ENCODE measurements at regions not wholly inside any gene's neighbourhood (a gene's known extent, or its start where the extent isn't known, plus 50 kb on each side); places are given as distances from the start of the nearest gene placed in this dataset.
"Not testable (repeated sequence)": the region's sequence is repeated elsewhere in the genome, so short reads cannot be mapped to it uniquely, and the experiment has no call there.

- DNase-seq (ENCODE audit: low spot score): no peak
Measured at GRCh38 chr5:101364469-101364868, 461.4 kb upstream of the ST8SIA4 start.

- no peak for DNase-seq (ENCODE audit: low spot score)
Measured at GRCh38 chr5:101362067-101362466, 459.0 kb upstream of the ST8SIA4 start.

DNA sequence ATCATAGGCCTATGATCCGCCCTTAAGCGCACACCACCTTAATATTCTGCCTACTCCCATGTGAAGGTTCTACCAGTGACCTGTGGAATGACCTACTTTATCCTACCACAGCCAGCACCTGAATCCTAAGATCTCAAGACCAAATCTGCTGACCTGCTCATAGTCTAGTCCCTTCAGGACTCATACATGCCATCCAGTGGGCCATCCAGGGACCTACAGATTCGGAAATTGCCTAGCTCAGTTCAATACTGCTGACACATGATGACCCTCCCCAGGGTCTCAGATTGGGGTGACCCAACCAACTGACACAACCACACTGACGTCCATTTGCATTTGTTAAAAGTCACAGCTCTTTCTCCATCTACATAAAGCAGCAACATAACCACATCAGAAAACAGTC lies 443.8 kb upstream of the ST8SIA4 start:
- DNase-seq (ENCODE audit: low spot score): no peak

DNA sequence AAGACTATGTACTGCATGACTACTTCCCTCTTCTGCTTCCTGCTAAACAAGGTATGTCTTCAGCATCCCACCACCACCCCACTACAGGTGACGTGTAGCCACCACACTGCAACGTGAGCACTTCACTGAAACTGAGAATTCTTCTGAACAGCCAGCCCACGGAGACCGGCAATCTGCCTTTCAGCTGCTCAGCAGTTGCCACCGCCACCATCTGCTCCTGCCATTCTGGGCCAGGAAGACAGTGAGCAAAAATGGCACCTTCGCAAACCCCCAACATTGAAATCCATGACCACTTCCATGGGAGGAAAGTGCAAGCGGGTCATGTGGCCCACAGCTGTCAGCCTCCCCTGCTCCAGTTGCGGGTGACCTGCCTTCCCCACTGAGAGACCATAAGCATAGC lies 443.4 kb upstream of the ST8SIA4 start:
- no peak for DNase-seq (ENCODE audit: low spot score)

DNA sequence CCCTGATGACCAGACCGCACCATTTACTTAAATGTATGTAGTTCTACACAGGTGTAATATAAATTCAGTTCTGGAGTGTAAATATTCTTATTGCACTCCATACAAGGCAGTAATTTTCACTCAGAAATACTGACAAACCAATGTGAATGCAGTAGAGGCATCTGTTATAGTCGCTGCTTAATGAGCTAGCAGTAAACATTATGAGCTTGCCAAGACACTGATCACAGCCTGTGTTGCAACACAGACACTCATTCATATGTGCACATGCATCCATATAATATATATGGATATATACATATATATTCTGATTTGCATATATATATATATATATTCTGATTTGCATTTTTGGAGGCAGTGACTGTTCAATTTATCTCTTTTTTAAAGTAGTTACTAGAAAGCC lies 435.1 kb upstream of the ST8SIA4 start:
- DNase-seq (ENCODE audit: low spot score): no peak

- peak; percentile 8 for DNase-seq (ENCODE audit: low spot score)
Measured at GRCh38 chr5:101327816-101328215, 424.7 kb upstream of the ST8SIA4 start.

DNA sequence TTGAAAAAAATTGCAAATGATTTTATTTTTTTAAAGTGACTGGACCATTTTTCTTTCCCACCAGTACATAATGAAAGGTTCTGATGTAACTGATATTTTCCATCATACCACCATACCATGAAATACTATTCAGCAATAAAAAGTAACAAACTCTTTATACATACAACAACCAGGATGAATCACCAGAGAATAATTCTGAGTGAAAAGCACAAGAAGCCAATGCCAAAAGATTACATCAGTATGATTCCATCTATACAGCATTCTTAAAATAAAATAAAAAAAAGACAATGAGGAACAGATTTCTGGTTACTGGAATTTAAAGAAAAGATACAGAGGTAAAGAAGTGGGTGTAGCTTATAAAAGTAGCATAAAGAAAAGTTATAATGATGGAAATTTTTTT lies 423.7 kb upstream of the ST8SIA4 start:
- DNase-seq (ENCODE audit: low spot score): no peak

GRCh38 chr5:101316401-101316800 lies 413.3 kb upstream of the ST8SIA4 start:
- not testable (repeated sequence) for DNase-seq (ENCODE audit: low spot score)

DNA sequence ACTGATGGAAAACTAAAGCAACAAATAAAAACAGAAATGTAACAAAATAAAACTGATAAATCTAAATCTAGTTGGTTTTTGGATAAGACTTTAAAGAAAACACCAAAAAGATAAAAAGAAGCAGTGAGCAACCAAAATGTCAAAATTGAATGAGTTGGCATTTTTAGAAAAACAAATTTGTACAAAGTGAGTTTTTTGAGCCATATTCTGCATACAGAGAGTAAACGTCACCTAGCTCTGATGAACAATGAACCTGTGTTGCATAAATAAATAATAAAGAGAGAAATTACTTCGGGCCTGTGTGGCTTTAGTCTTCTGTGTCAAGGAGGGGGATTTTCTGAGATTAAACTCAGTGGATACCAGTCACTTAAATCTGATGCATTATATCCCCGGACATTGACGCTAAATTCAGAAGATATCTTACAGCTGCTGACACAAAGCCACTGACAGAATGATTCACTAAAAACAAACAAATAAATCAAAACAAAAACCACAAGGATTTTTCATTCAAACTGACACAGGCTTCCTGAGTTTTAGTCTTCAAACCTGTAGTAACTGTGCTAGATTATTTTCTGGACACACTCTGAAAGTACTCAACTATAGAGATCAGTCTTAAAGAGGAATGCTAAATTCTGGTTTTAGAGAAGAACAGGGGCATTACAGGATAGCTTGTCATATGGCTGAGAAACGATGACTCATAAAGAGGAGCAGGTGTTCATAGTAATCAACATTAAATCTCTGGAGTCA lies 403.5 kb upstream of the ST8SIA4 start:
- DNase-seq (ENCODE audit: low spot score): peak; percentile 63

- DNase-seq (ENCODE audit: low spot score): no peak
Measured at GRCh38 chr5:101296477-101296876, 393.4 kb upstream of the ST8SIA4 start.

- DNase-seq (ENCODE audit: low spot score): no peak
Measured at GRCh38 chr5:101292199-101292598, 389.1 kb upstream of the ST8SIA4 start.

GRCh38 chr5:101290761-101291160 lies 387.7 kb upstream of the ST8SIA4 start:
- DNase-seq (ENCODE audit: low spot score): not testable (repeated sequence)

DNA sequence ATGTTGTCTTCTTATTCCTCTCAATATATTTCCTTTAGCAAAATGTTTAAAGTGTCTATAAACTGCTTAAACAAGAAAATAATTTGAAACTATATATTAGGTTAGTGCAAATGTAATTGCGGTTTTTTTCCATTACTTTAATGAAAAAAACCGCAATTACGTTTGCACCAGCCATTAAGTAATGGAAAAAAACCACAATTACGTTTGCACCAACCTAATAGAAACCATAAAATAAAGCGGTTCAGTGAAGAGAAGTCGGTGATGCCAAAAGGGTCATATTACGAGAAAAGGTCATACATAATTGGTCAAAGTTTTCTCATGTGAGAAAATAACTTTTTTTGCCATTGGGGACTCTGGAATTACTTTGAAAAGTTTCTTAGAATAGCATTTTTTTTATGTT lies 385.6 kb upstream of the ST8SIA4 start:
- no peak for DNase-seq (ENCODE audit: low spot score)

DNA sequence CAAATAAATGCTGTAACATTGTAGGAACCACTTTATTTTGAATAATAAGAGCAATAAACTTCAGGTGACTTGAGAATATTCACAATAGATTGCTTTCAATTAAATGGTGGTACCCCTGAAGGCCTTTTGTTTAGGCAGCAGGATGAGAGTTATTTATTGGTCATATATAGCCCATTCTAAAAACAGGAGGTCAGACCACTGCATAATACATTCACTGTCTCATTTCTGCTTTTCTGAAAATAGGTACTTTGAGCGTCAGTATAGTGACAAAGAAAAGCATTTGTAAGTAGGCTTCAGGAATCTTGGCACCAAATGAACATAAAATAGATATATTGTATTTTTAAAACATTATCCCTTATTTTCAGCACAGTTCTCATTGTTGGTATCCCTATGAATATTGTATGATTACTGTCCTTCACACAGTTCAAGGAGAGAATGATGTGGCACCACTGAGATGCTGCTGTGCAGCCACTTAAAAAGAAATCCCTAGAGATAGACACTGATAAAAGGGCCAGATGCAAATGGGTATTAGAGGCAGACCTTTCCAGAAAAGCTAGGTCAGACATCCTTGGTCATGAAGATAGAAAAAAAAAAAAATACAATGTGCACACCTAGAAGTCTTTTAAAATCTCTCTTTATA lies 381.8 kb upstream of the ST8SIA4 start:
- DNase-seq (ENCODE audit: low spot score): no peak

GRCh38 chr5:101283938-101284337 lies 380.9 kb upstream of the ST8SIA4 start:
- DNase-seq (ENCODE audit: low spot score): not testable (repeated sequence)

GRCh38 chr5:101278917-101279316 lies 375.8 kb upstream of the ST8SIA4 start:
- DNase-seq (ENCODE audit: low spot score): no peak

GRCh38 chr5:101278011-101278687 lies 375.1 kb upstream of the ST8SIA4 start:
- peak; percentile 43 for DNase-seq (ENCODE audit: low spot score)

DNA sequence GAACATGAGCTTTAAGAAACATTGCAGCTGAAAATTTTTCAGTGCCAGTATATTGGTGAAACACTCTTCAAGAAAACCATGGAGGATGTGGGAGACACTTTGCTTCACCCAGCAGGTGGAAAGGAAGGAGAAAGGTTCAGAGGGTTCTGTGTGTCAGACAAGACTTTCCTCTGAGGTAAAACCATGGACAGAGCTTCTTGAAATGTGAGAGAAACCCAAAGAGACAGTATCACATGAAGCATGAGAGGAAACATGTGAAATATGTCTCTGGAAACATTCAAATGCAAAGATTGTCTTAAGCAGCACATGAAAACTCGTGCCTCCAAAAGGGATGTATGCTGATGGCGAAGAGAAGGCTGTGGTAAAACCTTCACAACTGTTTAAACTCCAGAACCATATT lies 368.9 kb upstream of the ST8SIA4 start:
- DNase-seq (ENCODE audit: low spot score): no peak

- no peak for DNase-seq (ENCODE audit: low spot score)
Measured at GRCh38 chr5:101271416-101271815, 368.3 kb upstream of the ST8SIA4 start.

- DNase-seq (ENCODE audit: low spot score): no peak
Measured at GRCh38 chr5:101260857-101261256, 357.8 kb upstream of the ST8SIA4 start.

GRCh38 chr5:101253096-101253495 lies 350.0 kb upstream of the ST8SIA4 start:
- DNase-seq (ENCODE audit: low spot score): no peak

DNA sequence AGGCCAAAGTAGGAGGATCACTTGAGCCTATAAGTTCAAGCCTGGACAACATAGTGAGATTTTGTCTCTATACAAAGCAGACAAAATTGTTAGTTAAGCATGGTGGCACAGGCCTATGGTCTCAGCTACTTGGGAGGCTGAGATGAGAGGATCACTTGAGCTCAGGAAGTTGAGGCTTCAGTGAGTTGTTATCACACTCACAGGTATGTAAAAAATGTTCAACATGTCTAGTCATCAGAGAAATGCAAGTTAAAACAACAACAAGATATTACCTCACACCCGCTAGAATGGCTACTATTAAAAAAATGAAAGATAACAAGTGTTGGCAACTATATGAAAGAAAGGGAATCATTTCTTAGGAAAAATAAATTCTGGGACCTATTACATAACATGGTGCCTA lies 341.5 kb upstream of the ST8SIA4 start:
- DNase-seq (ENCODE audit: low spot score): no peak

DNA sequence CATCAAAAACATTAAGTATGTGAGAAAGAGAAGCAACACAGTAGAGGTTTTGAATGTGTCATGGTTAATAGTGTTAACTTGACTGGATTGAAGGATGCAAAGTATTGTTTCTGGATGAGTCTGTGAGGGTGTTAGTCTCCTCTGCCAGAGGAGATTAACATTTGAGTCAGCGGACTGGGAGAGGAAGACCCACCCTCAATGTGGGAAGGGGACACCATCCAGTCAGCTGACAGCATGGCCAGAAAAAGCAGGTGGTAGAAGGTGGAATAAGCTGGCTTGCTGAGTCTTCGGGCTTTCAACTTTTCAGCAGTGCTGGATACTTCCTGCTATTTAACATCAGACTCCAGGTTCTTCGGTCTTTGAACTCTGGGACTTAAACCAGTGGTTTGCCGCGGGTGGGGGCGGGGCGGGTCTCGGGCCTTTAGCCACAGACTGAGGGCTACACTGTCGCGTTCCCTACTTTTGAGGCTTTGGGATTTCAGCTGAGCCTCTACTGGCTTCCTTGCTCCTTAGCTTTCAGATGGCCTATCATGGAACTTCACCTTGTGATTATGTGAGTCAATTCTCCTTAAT lies 309.9 kb upstream of the ST8SIA4 start:
- no peak for DNase-seq (ENCODE audit: low spot score)
